HG02571 (cell line): ENCODE measurements at regions not wholly inside any gene's neighbourhood (a gene's known extent, or its start where the extent isn't known, plus 50 kb on each side); places are given as distances from the start of the nearest gene placed in this dataset.
"Not testable (repeated sequence)": the region's sequence is repeated elsewhere in the genome, so short reads cannot be mapped to it uniquely, and the experiment has no call there.

ENCODE experiments used
- ATAC-seq: cut with Tn5 transposase; IDR thresholded peaks from one replicate; pipeline ENCODE4 v1.9.1; 2021; ENCODE audit warnings: mild to moderate bottlenecking, moderate library complexity; ENCODE audit not compliant: unreplicated experiment

DNA sequence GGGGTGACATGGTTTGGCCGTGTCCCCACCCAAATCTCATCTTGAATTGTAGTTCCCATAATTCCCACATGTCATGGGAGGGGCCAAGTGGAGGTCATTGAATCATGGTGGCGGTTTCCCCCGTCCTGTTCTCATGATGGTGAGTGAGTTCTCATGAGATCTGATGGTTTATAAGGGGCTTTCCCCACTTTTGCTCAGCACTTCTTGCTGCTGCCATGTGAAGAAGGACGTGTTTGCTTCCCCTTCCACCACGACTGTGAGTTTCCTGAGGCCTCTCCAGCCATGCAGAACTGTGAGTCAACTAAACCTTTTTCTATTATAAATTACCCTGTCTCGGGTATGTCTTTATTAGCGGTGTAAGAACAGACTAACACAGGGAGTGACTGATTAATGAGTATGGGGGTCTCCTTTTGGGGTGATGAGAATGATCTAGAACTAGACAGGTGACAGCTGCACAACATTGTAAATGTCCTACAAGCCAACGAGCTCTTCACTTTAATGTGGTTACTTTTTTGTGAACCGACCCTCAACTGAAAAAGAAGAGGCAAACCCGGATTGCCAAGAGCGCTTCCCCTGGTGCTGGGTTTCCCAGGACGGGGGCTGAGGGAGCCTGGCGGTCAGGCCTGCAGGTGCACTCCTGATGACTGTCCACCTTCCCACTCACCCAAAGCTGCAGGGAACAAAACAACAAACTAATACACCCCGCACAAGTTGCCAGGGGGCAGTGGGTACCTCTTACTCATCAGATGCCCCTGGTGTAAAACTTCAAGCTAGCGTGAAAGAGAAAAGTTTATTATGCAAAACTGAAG, 90.1 kb downstream of the NCOR2 start:
- ATAC-seq = no peak

GRCh38 chr12:124476011-124476400, 91.4 kb downstream of the NCOR2 start:
- ATAC-seq = no peak

- ATAC-seq = no peak
Measured at GRCh38 chr12:124475295-124476010, 92.0 kb downstream of the NCOR2 start.

GRCh38 chr12:124474709-124475108, 92.7 kb downstream of the NCOR2 start:
- no peak for ATAC-seq

GRCh38 chr12:124472690-124473279, 94.6 kb downstream of the NCOR2 start:
- ATAC-seq = no peak

- ATAC-seq = no peak
Measured at GRCh38 chr12:124471828-124472227, 95.6 kb downstream of the NCOR2 start.

DNA sequence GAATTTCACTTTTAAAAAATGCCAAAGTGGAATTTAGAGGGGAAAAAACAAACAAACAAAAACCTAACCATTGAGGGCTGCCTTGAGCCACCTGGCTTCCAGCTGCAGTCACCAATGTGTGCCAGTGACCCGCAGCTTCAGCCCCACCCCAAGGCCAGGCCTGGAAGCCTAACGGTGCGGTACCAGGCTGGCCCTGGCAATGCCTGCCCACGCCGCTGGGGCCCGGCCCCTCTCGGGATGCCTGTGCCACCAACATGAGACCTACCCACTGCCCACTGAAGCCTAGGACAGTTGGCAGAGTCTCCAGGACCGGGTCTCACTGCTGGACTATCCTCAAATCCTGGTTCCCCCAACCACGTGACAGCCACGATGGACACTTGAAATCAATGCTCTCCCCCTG, 96.6 kb downstream of the NCOR2 start:
- no peak for ATAC-seq

DNA sequence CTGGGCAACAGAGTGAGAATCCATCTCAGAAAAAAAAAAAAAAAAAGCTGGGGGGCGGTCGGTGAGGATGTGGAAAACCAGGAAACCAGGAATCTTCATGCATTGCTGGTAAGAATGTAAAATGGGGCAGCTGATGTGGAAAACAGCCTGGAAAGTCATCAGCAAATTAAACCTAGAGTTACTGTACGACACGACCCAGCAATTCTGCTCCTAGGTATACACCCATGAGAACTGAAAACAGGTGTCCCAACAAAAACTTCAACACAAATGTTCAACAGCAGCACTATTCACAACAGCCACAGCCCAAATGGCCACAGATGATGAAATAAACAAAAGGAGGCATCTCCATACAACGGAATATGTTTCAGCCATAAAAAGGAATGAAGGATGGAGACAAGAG, 97.3 kb downstream of the NCOR2 start:
- ATAC-seq = no peak

GRCh38 chr12:124469193-124469888, 98.1 kb downstream of the NCOR2 start:
- ATAC-seq = no peak

DNA sequence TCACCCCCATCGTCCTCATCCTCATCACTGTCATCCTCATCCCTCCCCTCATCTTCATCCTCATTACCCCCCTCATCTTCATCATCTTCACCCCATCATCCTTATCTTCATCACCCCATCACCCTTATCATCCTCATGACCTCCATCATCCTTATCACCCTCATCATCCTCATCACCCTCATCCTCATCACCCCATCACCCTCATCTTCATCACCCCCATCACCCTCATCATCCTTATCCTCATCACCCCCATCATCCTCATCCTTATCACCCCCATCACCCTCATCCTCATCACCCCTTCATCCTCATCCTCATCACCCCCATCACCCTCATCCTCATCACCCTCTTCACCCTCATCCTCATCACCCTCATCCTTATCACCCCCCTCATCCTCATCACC, 99.9 kb downstream of the NCOR2 start:
- ATAC-seq = not testable (repeated sequence)

- ATAC-seq = peak; percentile 90
Measured at GRCh38 chr12:124466216-124467128, 100.9 kb downstream of the NCOR2 start.

DNA sequence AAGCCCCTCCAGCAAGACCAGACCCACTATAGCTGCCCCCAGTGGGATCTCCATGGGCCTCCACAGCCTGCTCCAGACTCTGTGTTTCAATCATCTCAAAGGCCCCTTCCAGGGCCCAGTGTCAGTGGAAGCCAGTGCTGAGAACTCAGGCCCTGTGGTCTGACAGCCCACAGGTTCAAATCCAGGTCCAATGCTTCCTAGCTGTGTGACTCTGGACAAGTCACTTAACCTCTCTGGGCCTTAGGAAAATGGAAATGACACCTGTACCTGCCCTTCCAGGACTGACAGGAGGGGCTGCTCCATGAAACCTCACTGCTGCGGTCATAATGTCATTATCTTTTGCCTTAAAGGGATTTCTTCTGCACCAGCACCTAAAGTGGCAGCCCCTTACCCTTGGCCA, 101.9 kb downstream of the NCOR2 start:
- ATAC-seq = no peak

- ATAC-seq = no peak
Measured at GRCh38 chr12:124464830-124465229, 102.6 kb downstream of the NCOR2 start.

DNA sequence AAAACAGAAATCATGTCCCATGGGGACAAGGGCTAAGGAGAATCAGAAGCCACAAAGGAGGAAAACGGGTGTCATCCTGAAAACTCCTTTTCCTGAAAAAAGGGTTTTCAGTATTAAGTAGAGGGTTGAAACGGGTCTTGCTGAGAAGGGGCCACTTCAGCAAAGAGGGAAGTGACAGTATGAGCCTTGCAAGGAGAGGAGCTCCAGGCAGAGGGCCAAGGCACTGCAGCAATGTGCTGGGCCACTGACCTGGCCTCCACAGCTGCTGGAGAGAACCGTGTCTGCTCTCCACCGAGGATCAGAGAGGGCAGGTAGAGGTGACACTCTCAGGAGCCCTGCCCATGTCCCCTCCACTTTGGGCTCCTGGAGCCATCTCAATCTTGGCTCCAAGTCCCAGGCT, 103.3 kb downstream of the NCOR2 start:
- ATAC-seq = no peak

- no peak for ATAC-seq
Measured at GRCh38 chr12:124463341-124463921, 104.0 kb downstream of the NCOR2 start.

- ATAC-seq = no peak
Measured at GRCh38 chr12:124462750-124463149, 104.7 kb downstream of the NCOR2 start.

DNA sequence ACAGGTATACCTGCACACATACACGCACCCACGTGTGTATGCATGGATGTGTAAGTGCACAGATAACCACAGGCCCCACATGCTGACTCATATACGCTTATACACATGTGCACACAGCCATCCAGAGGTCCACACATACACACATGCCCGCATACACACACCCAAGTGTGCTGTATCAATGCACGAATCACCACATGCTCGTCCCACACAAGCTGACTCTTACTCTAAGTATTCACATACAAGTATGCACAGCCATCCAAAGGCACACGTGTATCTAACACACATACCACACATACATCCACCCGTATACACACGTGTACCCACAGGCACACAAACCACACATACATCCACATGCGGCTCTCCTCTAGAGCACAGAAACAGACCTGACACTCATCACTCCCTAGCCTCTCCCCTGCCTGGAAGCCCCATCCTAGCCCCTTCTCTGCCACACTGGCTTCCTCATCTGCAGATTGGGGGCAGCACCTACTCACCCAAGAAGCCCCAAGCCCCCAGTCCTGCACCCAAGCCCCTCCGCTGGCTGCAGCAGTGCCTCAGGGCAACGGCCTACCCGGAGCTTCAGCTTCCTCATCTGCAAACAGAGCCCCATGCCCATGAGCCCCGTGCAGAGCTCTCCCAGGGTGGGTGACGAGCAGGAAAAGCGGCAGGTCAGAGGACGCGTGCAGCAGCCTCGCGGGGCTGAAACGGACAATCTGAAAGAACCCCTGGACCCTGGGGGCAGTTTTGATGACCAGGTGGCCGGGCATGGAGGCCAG, 105.4 kb downstream of the NCOR2 start:
- no peak for ATAC-seq

DNA sequence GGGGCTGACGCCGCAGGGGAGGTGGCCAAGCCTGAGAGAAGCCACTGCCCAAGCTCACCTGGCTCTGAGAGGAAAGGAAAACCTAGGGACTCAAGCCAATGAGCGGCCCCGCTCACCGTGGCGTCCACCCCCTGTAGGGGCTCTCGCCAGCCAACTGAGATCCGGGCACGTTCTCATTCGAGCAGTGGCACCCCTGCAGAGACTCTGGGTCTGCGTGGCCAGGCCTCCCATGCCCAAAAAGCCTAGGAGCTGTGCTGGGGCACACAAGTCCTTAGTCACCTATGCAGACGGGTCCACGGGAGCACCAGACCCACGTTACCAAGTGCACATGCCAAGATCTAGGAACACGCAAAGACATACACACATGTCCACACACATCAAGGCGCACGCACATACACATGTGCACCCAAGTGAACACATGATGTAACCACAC, 106.2 kb downstream of the NCOR2 start:
- ATAC-seq = no peak

DNA sequence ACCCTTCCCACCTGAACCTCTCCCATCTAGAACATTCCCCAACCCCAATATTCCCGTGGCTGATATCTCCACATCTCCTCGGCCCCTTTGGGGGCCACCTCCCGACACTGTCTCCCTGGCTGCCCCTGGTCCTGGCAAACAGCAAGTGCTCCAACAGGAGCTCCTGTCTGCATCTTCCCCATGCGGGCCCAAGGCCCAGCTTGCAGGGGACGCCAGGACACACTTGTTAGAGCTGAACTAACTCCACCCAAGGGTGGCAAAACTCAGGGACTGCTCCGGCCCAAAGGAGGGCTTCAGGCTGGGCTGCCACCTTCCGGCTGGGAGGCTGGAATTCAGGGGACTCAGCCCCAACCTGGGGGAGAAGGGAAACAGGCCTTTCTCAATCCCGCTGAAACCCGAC, 106.6 kb downstream of the NCOR2 start:
- no peak for ATAC-seq
